GM23338 (cell line): ENCODE measurements at regions not wholly inside any gene's neighbourhood (a gene's known extent, or its start where the extent isn't known, plus 50 kb on each side); places are given as distances from the start of the nearest gene placed in this dataset.

Experiments used
- ATAC-seq: fragments of 200-7000 bp; cut with Tn5 transposase; 3 replicates; pipeline ENCODE4 v1.9.1; 2020
- DNase-seq: peaks from one replicate; pipeline ENCODE4 v3.0.0-alpha.2; 2015; ENCODE audit warnings: low spot score
- H2AFZ ChIP-seq: fragments of 200-600 bp; sonication (generic); 2 replicates; pipeline ENCODE4 v1.8.0; 2016; ENCODE audit warnings: antibody characterized with exemption, mild to moderate bottlenecking, moderate library complexity
- H3F3A ChIP-seq: fragments of 200-600 bp; sonication (generic); replicated peaks from 2 replicates; pipeline ENCODE4 v1.8.0; 2017; ENCODE audit warnings: antibody characterized with exemption, mixed run types, low read depth
- H3K27ac ChIP-seq: fragments of 200-600 bp; sonication (generic); 2 replicates; pipeline ENCODE4 v1.6.1; 2016; ENCODE audit warnings: low read depth
- H3K27me3 ChIP-seq: fragments of 200-600 bp; sonication (generic); 2 replicates; pipeline ENCODE4 v1.8.0; 2016; ENCODE audit warnings: mild to moderate bottlenecking, mixed run types, moderate library complexity; ENCODE audit not compliant: insufficient read depth
- H3K36me3 ChIP-seq: fragments of 200-600 bp; sonication (generic); 2 replicates; pipeline ENCODE4 v1.8.0; 2016; ENCODE audit warnings: mild to moderate bottlenecking; ENCODE audit not compliant: insufficient read depth
- H3K4me1 ChIP-seq: fragments of 200-600 bp; sonication (generic); 2 replicates; pipeline ENCODE4 v1.8.0; 2016; ENCODE audit warnings: mild to moderate bottlenecking, moderate library complexity; ENCODE audit not compliant: insufficient read depth
- H3K4me2 ChIP-seq: fragments of 200-600 bp; sonication (generic); 2 replicates; pipeline ENCODE4 v1.7.1; 2017; ENCODE audit warnings: mixed run types
- H3K4me3 ChIP-seq: fragments of 200-600 bp; sonication (generic); 2 replicates; pipeline ENCODE4 v1.6.1; 2016; ENCODE audit warnings: mixed run types
- H3K79me2 ChIP-seq: fragments of 200-600 bp; sonication (generic); replicated peaks from 2 replicates; pipeline ENCODE4 v1.8.0; 2017; ENCODE audit warnings: mild to moderate bottlenecking; ENCODE audit not compliant: insufficient read depth
- H3K9me2 ChIP-seq: fragments of 200-600 bp; sonication (generic); 2 replicates; pipeline ENCODE4 v1.8.0; 2017; ENCODE audit not compliant: insufficient read depth
- H4K20me1 ChIP-seq: fragments of 200-600 bp; sonication (generic); replicated peaks from 2 replicates; pipeline ENCODE4 v1.8.0; 2017; ENCODE audit warnings: mild to moderate bottlenecking; ENCODE audit not compliant: insufficient read depth
- H3K27ac Mint-ChIP-seq: 2 replicates; pipeline ENCODE4 v1.8.0; 2020; ENCODE audit warnings: inconsistent platforms, mild to moderate bottlenecking, moderate library complexity, mixed read lengths
- H3K27me3 Mint-ChIP-seq: 3 replicates; pipeline ENCODE4 v1.8.0; 2022; ENCODE audit warnings: low read depth, mild to moderate bottlenecking, moderate library complexity, mixed read lengths, inconsistent platforms; ENCODE audit not compliant: insufficient read depth, poor library complexity
- H3K36me3 Mint-ChIP-seq: 3 replicates; pipeline ENCODE4 v1.8.0; 2021; ENCODE audit warnings: low read depth, mild to moderate bottlenecking, inconsistent platforms, moderate library complexity, mixed read lengths
- H3K4me1 Mint-ChIP-seq: 3 replicates; pipeline ENCODE4 v1.8.0; 2020; ENCODE audit warnings: mild to moderate bottlenecking, inconsistent platforms, mixed read lengths
- H3K4me3 Mint-ChIP-seq: 3 replicates; pipeline ENCODE4 v1.8.0; 2021; ENCODE audit warnings: moderate library complexity, mild to moderate bottlenecking, inconsistent platforms, mixed read lengths
- H3K9me3 Mint-ChIP-seq: 3 replicates; pipeline ENCODE4 v1.8.0; 2020; ENCODE audit warnings: moderate library complexity, mild to moderate bottlenecking, inconsistent platforms, mixed read lengths
- CREB1 ChIP-seq: fragments of 250-450 bp; sonication (Bioruptor Pico); IDR thresholded peaks from 2 replicates; pipeline ENCODE4 v1.5.0; 2020; ENCODE audit warnings: low read depth, mild to moderate bottlenecking, moderate library complexity
- EZH2phosphoT487 ChIP-seq: fragments of 200-600 bp; sonication (generic); IDR thresholded peaks from one replicate; pipeline ENCODE4 v1.8.1; 2018; ENCODE audit warnings: antibody characterized with exemption; ENCODE audit not compliant: unreplicated experiment
- NANOG ChIP-seq: IDR thresholded peaks from 2 replicates; pipeline ENCODE4 v1.6.1; 2016; ENCODE audit warnings: antibody characterized with exemption, borderline replicate concordance
- ZNF114 ChIP-seq: fragments of 250-450 bp; sonication (Bioruptor Pico); IDR thresholded peaks from 2 replicates; pipeline ENCODE4 v1.5.0; 2020; ENCODE audit warnings: mild to moderate bottlenecking, moderate library complexity
- ZNF331 ChIP-seq: fragments of 250-450 bp; sonication (Bioruptor Pico); IDR thresholded peaks from 2 replicates; pipeline ENCODE4 v1.5.0; 2020; ENCODE audit warnings: low read depth, mild to moderate bottlenecking, moderate library complexity
- TF ChIP-seq, protein P1 (sequence below): IDR thresholded peaks from one replicate; pipeline ENCODE4 v1.6.1; 2018; ENCODE audit warnings: antibody characterized with exemption; ENCODE audit not compliant: unreplicated experiment
- TF ChIP-seq, protein P2 (sequence below): IDR thresholded peaks from 2 replicates; pipeline ENCODE4 v1.6.1; 2016; ENCODE audit warnings: antibody characterized with exemption
- TF ChIP-seq, protein P3 (sequence below): fragments of 250-450 bp; sonication (Bioruptor Pico); IDR thresholded peaks from 2 replicates; pipeline ENCODE4 v1.5.0; 2020; ENCODE audit warnings: mild to moderate bottlenecking, moderate library complexity

DNA sequence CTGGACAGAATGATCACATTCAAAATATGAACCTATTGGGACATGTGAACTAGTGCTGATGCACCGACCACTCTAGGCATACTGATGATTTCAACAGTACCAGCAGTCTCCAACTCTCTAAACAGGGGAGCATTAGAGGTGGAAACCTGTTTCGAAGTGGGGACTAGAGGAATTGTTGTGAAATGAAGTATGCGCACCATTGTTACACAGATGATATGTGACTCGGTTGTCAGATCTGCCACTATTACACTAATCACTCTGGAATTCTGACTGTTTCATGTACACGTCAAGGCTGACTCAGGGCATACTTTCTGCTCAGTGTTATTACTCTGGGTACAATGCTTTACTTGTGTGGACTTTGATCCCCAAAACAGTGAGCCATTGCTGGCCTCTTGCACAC is 198.2 kb upstream of the UBE2E2 start:
- Mint-ChIP-seq H3K4me1 (no peaks in the 10 kb centered on the region), H3K27ac (no peak overlapping the region), H3K27me3 (peaks cover 3% of the 10 kb centered on the region), H3K9me3 (no peaks in the 10 kb centered on the region), H3K36me3 (no peaks in the 10 kb centered on the region), H3K4me3 (no peak overlapping the region)
- H3K4me3 ChIP-seq = no peak overlapping the region
- ATAC-seq (no peak), DNase-seq (no peak)
- no peak overlapping the region for H3K4me2 ChIP-seq
- no peaks in the 10 kb centered on the region for H3K79me2 ChIP-seq
- no peaks in the 10 kb centered on the region for H3K36me3 ChIP-seq
- no peak overlapping the region for H3K27ac ChIP-seq
- no peaks in the 10 kb centered on the region for H3K27me3 ChIP-seq
- no peak overlapping the region for H2AFZ ChIP-seq
- no peaks in the 10 kb centered on the region for H4K20me1 ChIP-seq
- TF ChIP-seq EZH2phosphoT487 (no peak), ZNF331 (CRISPR knock-in tag) (no peak), NANOG (no peak), CREB1 (CRISPR knock-in tag) (no peak)
- TF ChIP-seq, protein P1, sequence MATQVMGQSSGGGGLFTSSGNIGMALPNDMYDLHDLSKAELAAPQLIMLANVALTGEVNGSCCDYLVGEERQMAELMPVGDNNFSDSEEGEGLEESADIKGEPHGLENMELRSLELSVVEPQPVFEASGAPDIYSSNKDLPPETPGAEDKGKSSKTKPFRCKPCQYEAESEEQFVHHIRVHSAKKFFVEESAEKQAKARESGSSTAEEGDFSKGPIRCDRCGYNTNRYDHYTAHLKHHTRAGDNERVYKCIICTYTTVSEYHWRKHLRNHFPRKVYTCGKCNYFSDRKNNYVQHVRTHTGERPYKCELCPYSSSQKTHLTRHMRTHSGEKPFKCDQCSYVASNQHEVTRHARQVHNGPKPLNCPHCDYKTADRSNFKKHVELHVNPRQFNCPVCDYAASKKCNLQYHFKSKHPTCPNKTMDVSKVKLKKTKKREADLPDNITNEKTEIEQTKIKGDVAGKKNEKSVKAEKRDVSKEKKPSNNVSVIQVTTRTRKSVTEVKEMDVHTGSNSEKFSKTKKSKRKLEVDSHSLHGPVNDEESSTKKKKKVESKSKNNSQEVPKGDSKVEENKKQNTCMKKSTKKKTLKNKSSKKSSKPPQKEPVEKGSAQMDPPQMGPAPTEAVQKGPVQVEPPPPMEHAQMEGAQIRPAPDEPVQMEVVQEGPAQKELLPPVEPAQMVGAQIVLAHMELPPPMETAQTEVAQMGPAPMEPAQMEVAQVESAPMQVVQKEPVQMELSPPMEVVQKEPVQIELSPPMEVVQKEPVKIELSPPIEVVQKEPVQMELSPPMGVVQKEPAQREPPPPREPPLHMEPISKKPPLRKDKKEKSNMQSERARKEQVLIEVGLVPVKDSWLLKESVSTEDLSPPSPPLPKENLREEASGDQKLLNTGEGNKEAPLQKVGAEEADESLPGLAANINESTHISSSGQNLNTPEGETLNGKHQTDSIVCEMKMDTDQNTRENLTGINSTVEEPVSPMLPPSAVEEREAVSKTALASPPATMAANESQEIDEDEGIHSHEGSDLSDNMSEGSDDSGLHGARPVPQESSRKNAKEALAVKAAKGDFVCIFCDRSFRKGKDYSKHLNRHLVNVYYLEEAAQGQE = no peak
- no peaks in the 10 kb centered on the region for H3F3A ChIP-seq
- no peaks in the 10 kb centered on the region for H3K9me2 ChIP-seq
- no peaks in the 10 kb centered on the region for H3K4me1 ChIP-seq

DNA sequence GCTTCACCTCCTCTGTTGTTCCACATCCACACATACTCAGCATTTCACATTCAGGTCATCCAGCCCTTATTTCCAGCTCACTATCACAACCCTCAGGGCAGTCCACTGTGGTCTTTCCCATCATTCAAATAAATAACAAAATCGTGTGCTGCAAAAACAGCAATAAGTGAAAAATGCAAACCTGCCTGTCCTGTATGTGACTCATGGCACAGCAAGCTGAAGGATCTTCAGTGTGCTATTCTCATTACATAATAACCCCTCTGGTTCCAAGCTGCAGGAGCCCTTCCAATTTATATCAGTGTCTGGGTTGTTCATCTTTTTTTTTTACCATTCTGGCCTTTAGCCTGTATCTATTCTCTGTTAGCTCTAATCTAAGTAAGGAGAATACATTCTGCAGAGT is 185.3 kb upstream of the UBE2E2 start:
- Histone ChIP-seq H3K4me2 (no peak overlapping the region), H3K9me2 (no peaks in the 10 kb centered on the region), H3K4me1 (peaks cover 15% of the 10 kb centered on the region; the same call in 1 of the 2 replicates), H3K27ac (no peak overlapping the region), H2AFZ (peak overlapping the region; percentile 76), H3K36me3 (no peaks in the 10 kb centered on the region), H4K20me1 (no peaks in the 10 kb centered on the region), H3K4me3 (no peak overlapping the region), H3K27me3 (no peaks in the 10 kb centered on the region), H3F3A (no peaks in the 10 kb centered on the region), H3K79me2 (no peaks in the 10 kb centered on the region)
- H3K9me3 Mint-ChIP-seq = peaks cover 3% of the 10 kb centered on the region; the same call in 1 of the 3 replicates
- TF ChIP-seq NANOG (no peak), EZH2phosphoT487 (no peak), ZNF114 (CRISPR knock-in tag) (no peak), CREB1 (CRISPR knock-in tag) (no peak)
- TF ChIP-seq, protein P2, sequence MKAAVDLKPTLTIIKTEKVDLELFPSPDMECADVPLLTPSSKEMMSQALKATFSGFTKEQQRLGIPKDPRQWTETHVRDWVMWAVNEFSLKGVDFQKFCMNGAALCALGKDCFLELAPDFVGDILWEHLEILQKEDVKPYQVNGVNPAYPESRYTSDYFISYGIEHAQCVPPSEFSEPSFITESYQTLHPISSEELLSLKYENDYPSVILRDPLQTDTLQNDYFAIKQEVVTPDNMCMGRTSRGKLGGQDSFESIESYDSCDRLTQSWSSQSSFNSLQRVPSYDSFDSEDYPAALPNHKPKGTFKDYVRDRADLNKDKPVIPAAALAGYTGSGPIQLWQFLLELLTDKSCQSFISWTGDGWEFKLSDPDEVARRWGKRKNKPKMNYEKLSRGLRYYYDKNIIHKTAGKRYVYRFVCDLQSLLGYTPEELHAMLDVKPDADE = no peak
- TF ChIP-seq, protein P3, sequence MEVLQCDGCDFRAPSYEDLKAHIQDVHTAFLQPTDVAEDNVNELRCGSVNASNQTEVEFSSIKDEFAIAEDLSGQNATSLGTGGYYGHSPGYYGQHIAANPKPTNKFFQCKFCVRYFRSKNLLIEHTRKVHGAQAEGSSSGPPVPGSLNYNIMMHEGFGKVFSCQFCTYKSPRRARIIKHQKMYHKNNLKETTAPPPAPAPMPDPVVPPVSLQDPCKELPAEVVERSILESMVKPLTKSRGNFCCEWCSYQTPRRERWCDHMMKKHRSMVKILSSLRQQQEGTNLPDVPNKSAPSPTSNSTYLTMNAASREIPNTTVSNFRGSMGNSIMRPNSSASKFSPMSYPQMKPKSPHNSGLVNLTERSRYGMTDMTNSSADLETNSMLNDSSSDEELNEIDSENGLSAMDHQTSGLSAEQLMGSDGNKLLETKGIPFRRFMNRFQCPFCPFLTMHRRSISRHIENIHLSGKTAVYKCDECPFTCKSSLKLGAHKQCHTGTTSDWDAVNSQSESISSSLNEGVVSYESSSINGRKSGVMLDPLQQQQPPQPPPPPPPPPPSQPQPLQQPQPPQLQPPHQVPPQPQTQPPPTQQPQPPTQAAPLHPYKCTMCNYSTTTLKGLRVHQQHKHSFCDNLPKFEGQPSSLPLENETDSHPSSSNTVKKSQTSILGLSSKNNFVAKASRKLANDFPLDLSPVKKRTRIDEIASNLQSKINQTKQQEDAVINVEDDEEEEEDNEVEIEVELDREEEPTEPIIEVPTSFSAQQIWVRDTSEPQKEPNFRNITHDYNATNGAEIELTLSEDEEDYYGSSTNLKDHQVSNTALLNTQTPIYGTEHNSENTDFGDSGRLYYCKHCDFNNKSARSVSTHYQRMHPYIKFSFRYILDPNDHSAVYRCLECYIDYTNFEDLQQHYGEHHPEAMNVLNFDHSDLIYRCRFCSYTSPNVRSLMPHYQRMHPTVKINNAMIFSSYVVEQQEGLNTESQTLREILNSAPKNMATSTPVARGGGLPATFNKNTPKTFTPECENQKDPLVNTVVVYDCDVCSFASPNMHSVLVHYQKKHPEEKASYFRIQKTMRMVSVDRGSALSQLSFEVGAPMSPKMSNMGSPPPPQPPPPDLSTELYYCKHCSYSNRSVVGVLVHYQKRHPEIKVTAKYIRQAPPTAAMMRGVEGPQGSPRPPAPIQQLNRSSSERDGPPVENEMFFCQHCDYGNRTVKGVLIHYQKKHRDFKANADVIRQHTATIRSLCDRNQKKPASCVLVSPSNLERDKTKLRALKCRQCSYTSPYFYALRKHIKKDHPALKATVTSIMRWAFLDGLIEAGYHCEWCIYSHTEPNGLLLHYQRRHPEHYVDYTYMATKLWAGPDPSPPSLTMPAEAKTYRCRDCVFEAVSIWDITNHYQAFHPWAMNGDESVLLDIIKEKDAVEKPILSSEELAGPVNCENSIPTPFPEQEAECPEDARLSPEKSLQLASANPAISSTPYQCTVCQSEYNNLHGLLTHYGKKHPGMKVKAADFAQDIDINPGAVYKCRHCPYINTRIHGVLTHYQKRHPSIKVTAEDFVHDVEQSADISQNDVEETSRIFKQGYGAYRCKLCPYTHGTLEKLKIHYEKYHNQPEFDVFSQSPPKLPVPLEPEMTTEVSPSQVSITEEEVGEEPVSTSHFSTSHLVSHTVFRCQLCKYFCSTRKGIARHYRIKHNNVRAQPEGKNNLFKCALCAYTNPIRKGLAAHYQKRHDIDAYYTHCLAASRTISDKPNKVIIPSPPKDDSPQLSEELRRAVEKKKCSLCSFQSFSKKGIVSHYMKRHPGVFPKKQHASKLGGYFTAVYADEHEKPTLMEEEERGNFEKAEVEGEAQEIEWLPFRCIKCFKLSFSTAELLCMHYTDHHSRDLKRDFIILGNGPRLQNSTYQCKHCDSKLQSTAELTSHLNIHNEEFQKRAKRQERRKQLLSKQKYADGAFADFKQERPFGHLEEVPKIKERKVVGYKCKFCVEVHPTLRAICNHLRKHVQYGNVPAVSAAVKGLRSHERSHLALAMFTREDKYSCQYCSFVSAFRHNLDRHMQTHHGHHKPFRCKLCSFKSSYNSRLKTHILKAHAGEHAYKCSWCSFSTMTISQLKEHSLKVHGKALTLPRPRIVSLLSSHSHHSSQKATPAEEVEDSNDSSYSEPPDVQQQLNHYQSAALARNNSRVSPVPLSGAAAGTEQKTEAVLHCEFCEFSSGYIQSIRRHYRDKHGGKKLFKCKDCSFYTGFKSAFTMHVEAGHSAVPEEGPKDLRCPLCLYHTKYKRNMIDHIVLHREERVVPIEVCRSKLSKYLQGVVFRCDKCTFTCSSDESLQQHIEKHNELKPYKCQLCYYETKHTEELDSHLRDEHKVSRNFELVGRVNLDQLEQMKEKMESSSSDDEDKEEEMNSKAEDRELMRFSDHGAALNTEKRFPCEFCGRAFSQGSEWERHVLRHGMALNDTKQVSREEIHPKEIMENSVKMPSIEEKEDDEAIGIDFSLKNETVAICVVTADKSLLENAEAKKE = no peak
- ATAC-seq (no peak), DNase-seq (no peak)
- H3K4me3 Mint-ChIP-seq = no peak overlapping the region
- peaks cover 17% of the 10 kb centered on the region; the same call in 2 of the 3 replicates for H3K36me3 Mint-ChIP-seq
- H3K4me1 Mint-ChIP-seq = peaks cover 27% of the 10 kb centered on the region
- H3K27me3 Mint-ChIP-seq = peaks cover 1% of the 10 kb centered on the region
- H3K27ac Mint-ChIP-seq = no peak overlapping the region
